ENCODE measurements at regions not wholly inside any gene's neighbourhood (a gene's known extent, or its start where the extent isn't known, plus 50 kb on each side); places are given as distances from the start of the nearest gene placed in this dataset.

DNA sequence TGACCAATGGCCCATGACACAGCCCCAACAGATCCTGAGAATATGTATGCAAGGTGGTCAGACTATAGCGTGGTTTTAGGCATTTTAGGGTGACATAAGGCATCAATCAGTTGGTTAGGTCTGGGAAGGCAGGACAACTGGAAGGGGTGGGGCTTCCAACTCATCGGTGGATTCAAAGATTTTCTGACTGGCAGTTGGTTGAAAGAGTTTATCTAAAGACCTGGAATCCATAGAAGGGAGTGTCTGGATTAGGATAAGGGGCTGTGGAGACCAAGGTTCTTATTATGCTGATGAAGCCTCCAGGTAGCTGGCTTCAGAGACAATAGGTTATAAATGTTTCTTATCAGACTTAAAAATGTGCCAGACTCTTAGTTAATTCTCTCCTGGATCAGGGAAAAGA is 60.3 kb upstream of the CFAP46 start:
- TF ChIP-seq, protein P1, sequence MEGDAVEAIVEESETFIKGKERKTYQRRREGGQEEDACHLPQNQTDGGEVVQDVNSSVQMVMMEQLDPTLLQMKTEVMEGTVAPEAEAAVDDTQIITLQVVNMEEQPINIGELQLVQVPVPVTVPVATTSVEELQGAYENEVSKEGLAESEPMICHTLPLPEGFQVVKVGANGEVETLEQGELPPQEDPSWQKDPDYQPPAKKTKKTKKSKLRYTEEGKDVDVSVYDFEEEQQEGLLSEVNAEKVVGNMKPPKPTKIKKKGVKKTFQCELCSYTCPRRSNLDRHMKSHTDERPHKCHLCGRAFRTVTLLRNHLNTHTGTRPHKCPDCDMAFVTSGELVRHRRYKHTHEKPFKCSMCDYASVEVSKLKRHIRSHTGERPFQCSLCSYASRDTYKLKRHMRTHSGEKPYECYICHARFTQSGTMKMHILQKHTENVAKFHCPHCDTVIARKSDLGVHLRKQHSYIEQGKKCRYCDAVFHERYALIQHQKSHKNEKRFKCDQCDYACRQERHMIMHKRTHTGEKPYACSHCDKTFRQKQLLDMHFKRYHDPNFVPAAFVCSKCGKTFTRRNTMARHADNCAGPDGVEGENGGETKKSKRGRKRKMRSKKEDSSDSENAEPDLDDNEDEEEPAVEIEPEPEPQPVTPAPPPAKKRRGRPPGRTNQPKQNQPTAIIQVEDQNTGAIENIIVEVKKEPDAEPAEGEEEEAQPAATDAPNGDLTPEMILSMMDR (IDR thresholded peaks at IDR 0.05; ENCODE audit: insufficient read depth, low read length) = no peak
- TF ChIP-seq POLR2AphosphoS5 (IDR thresholded peaks at IDR 0.05; ENCODE audit: low read depth) (no peak), GABPA (IDR thresholded peaks at IDR 0.05; ENCODE audit: low read depth) (no peak)
- TF ChIP-seq, protein P2, sequence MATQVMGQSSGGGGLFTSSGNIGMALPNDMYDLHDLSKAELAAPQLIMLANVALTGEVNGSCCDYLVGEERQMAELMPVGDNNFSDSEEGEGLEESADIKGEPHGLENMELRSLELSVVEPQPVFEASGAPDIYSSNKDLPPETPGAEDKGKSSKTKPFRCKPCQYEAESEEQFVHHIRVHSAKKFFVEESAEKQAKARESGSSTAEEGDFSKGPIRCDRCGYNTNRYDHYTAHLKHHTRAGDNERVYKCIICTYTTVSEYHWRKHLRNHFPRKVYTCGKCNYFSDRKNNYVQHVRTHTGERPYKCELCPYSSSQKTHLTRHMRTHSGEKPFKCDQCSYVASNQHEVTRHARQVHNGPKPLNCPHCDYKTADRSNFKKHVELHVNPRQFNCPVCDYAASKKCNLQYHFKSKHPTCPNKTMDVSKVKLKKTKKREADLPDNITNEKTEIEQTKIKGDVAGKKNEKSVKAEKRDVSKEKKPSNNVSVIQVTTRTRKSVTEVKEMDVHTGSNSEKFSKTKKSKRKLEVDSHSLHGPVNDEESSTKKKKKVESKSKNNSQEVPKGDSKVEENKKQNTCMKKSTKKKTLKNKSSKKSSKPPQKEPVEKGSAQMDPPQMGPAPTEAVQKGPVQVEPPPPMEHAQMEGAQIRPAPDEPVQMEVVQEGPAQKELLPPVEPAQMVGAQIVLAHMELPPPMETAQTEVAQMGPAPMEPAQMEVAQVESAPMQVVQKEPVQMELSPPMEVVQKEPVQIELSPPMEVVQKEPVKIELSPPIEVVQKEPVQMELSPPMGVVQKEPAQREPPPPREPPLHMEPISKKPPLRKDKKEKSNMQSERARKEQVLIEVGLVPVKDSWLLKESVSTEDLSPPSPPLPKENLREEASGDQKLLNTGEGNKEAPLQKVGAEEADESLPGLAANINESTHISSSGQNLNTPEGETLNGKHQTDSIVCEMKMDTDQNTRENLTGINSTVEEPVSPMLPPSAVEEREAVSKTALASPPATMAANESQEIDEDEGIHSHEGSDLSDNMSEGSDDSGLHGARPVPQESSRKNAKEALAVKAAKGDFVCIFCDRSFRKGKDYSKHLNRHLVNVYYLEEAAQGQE (IDR thresholded peaks at IDR 0.05; ENCODE audit: insufficient replicate concordance, low read depth) = no peak
